IPS DF 6.9 (cell line): ENCODE measurements at regions not wholly inside any gene's neighbourhood (a gene's known extent, or its start where the extent isn't known, plus 50 kb on each side); places are given as distances from the start of the nearest gene placed in this dataset.

Source experiments
- DNase-seq: peaks from one replicate; pipeline ENCODE4 v3.0.0-alpha.2; 2013; ENCODE audit warnings: low read depth, low spot score
- H3K27ac ChIP-seq: one replicate; pipeline ENCODE4 v1.5.1; 2013; ENCODE audit warnings: low read length, control low read depth
- H3K27me3 ChIP-seq: 2 replicates; pipeline ENCODE4 v1.6.1; 2013; ENCODE audit warnings: mild to moderate bottlenecking, low read length; ENCODE audit not compliant: control insufficient read depth, insufficient read depth
- H3K36me3 ChIP-seq: 2 replicates; pipeline ENCODE4 v1.6.1; 2013; ENCODE audit warnings: low read length; ENCODE audit not compliant: control insufficient read depth, insufficient read depth
- H3K4me1 ChIP-seq: 2 replicates; pipeline ENCODE4 v1.6.1; 2013; ENCODE audit warnings: low read length; ENCODE audit not compliant: control insufficient read depth, insufficient read depth
- H3K4me3 ChIP-seq: 2 replicates; pipeline ENCODE4 v1.5.1; 2013; ENCODE audit warnings: mild to moderate bottlenecking, low read length
- H3K9me3 ChIP-seq: 2 replicates; pipeline ENCODE4 v1.6.1; 2013; ENCODE audit warnings: low read length, inconsistent platforms; ENCODE audit not compliant: control insufficient read depth, insufficient read depth
- WGBS: extraction: QIAGEN DNeasy Blood & Tissue Kit; methylation state at CpG from one replicate; pipeline ENCODE4 v1.1.7; 2013; ENCODE audit warnings: mixed read lengths, missing lambda C conversion rate; ENCODE audit not compliant: insufficient read length, insufficient coverage; 5-methylcytosine and 5-hydroxymethylcytosine counted together

DNA sequence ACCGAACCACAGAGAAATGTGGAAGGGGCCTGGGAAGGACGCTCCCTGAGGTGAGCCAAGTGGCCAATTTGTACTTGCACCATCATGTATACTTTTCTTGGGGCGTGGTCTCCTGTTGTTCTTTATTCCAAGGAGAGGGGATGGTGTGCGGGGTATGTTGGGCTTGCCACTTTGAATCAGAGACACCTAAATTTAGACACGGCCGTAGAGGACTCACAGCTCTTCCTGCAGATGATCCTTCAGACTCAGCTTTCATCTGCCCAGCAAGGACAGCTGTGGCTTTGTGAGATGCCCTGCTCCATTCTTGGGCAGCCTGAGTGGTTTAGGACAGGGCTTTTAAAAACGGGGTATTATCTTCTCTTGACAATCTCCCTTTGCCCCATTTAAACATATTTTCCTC lies 473.2 kb downstream of the REEP3 start:
- no peak for DNase-seq
- no peak overlapping the region for H3K27ac ChIP-seq
- H3K4me3 ChIP-seq, result no peak overlapping the region
- H3K4me1 ChIP-seq, result no peaks in the 10 kb centered on the region
- no peaks in the 10 kb centered on the region for H3K36me3 ChIP-seq
- WGBS, result no CpG with 5 or more reads among the region's 7 CpGs
- no peaks in the 10 kb centered on the region for H3K27me3 ChIP-seq
- peaks cover 2% of the 10 kb centered on the region; the same call in 1 of the 2 replicates for H3K9me3 ChIP-seq

DNA sequence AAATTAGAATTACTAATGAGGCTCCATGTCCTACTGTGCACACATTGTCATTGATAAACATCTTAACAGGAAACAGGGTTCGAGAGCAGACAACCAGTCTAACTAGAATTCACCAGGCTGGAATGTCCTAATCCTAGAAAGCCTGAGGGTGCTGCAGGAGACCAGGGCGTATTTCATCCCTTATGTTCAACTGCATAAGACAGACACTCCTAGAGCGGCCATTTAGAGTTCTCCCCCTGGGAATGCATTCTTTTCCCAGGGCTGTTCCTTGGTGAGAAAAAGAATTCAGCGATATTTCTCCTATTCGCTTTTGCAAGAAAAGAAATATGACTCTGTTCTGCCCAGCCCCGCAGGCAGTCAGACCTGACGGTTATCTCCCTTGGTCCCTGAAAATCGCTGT lies 486.0 kb downstream of the REEP3 start:
- Histone ChIP-seq H3K27ac (no peak overlapping the region), H3K36me3 (no peaks in the 10 kb centered on the region), H3K27me3 (no peaks in the 10 kb centered on the region), H3K4me1 (no peaks in the 10 kb centered on the region), H3K9me3 (no peaks in the 10 kb centered on the region; the same call in 1 of the 2 replicates), H3K4me3 (no peak overlapping the region)
- no peak for DNase-seq
- no CpG with 5 or more reads among the region's 8 CpGs for WGBS

GRCh38 chr10:64010711-64011110 lies 489.5 kb downstream of the REEP3 start:
- H3K4me3 ChIP-seq, result no peak overlapping the region
- DNase-seq, result no peak
- no peaks in the 10 kb centered on the region for H3K36me3 ChIP-seq
- H3K27me3 ChIP-seq, result no peaks in the 10 kb centered on the region
- no peaks in the 10 kb centered on the region for H3K4me1 ChIP-seq
- no peaks in the 10 kb centered on the region; the same call in 1 of the 2 replicates for H3K9me3 ChIP-seq
- no peak overlapping the region for H3K27ac ChIP-seq

DNA sequence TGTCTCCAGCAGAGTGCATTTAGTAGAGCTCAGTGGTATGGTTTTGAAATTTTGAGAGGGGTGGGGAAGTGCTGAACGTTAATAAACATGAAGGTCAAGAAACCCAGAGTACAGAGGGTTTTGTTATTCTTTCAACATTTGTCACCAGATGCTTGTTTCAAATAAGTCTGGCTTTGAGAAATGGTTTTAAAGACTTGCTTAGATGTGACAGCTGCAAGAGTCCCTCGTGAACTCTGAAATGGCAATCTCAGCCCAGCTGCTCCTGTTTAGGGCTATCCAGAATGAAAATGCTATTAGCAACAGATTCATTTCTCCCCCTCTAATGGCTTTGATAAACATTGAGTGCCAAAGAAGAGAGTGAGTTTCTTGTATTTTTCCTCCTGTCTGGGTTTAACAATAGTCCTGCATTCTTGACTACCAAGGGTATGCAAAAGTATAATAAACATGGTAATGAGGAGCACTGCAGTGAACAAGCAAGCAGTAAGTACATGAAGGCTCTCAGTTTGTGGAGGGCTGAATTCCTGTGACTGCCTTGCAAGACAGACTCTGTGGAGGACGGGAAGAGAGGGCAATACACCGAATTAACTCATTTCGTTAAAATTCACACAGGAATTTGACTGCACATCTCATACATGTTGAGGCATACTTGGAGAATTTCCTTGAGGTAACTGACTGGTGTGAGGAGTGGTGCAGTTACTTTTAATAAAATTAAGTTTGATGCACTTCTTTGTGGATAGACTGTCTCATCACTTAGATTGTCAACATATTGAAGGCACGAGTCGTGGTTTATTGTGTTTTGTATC lies 490.9 kb downstream of the REEP3 start:
- Histone ChIP-seq H3K27me3 (no peaks in the 10 kb centered on the region), H3K27ac (no peak overlapping the region), H3K36me3 (no peaks in the 10 kb centered on the region), H3K9me3 (no peaks in the 10 kb centered on the region), H3K4me3 (no peak overlapping the region), H3K4me1 (no peaks in the 10 kb centered on the region)
- no CpG with 5 or more reads among the region's 7 CpGs for WGBS
- no peak for DNase-seq

- no peaks in the 10 kb centered on the region for H3K9me3 ChIP-seq
Measured at GRCh38 chr10:64014281-64014680, 493.1 kb downstream of the REEP3 start.

DNA sequence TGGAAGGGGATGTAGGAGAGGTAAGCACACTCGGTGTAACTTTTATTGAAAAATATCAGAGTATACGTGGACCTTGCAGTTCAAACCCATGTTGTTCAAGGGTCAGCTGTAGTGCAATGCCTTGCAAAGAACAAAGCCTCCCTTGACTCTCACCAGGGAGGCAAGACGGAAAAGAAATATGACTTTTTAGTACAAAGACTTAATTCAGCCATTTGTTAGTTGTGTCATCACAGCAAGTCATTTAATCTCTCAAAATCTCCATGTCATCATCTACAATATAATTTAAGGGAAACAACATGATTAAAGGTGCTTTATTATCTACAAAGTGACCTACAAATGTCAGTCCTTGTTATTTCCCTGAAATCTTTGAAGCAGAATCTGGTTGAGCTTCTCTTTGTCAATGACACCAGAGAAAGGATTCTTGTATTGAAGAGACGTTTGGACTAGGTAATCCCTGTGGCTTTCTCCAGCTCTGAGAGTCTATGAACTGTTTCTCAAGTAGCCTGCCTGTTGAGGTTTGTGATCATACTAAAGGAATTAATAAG lies 502.8 kb downstream of the REEP3 start:
- Histone ChIP-seq H3K27ac (no peak overlapping the region), H3K27me3 (no peaks in the 10 kb centered on the region; the same call in 1 of the 2 replicates), H3K4me1 (no peaks in the 10 kb centered on the region), H3K4me3 (no peak overlapping the region), H3K36me3 (no peaks in the 10 kb centered on the region), H3K9me3 (no peaks in the 10 kb centered on the region)
- WGBS, result no CpG with 5 or more reads among the region's 4 CpGs
- DNase-seq, result no peak

More at GRCh38 chr10:64014281-64014680, 493.1 kb downstream of the REEP3 start:
- Histone ChIP-seq H3K27ac (no peak overlapping the region), H3K4me3 (no peak overlapping the region), H3K36me3 (no peaks in the 10 kb centered on the region), H3K4me1 (no peaks in the 10 kb centered on the region), H3K27me3 (no peaks in the 10 kb centered on the region)
- DNase-seq, result no peak
- WGBS, result no CpG with 5 or more reads among the region's 1 CpG

- WGBS, result no CpG with 5 or more reads among the region's 3 CpGs
- Histone ChIP-seq H3K36me3 (no peaks in the 10 kb centered on the region), H3K4me3 (no peak overlapping the region), H3K4me1 (no peaks in the 10 kb centered on the region), H3K27me3 (no peaks in the 10 kb centered on the region), H3K27ac (no peak overlapping the region), H3K9me3 (no peaks in the 10 kb centered on the region)
- DNase-seq, result no peak
Measured at GRCh38 chr10:64033711-64034110, 512.5 kb downstream of the REEP3 start.

- no peaks in the 10 kb centered on the region for H3K36me3 ChIP-seq
- no CpG with 5 or more reads among the region's 10 CpGs for WGBS
- no peak overlapping the region for H3K4me3 ChIP-seq
- H3K27ac ChIP-seq, result no peak overlapping the region
- H3K9me3 ChIP-seq, result no peaks in the 10 kb centered on the region
- DNase-seq, result no peak
- H3K27me3 ChIP-seq, result no peaks in the 10 kb centered on the region
- no peaks in the 10 kb centered on the region for H3K4me1 ChIP-seq
Measured at GRCh38 chr10:64036321-64036930, 515.2 kb downstream of the REEP3 start.

DNA sequence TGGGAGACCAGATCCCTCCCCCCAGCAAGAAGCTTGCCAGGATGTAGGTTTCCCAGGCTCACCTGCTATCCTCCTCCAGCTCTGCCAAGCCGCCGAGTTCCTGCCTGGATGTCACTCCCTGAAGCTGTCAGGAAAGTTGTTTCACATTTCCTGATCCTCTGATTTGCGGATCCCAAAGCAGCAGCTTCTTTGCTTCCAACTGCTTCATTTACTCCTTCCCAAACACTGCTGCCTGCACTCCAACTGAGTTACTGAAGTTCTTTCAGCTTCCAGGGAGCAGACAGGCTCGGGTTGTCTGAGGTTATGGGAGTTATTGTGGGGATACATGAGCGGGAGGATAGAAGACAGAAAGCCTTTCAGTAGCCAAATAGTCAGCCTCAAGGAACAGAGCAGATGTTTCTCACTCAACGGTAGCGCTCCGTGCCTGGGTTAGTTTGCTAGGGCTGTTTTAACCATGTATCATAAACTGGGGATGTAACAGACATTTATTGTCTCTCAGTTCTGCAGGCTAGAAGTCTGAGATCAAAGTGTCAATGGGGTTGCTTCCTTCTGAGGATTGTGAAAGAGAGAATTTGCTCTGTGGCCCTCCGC lies 516.0 kb downstream of the REEP3 start:
- H3K4me3 ChIP-seq, result no peak overlapping the region
- H3K27me3 ChIP-seq, result no peaks in the 10 kb centered on the region
- DNase-seq, result no peak
- no CpG with 5 or more reads among the region's 9 CpGs for WGBS
- H3K9me3 ChIP-seq, result no peaks in the 10 kb centered on the region
- no peaks in the 10 kb centered on the region for H3K36me3 ChIP-seq
- no peaks in the 10 kb centered on the region for H3K4me1 ChIP-seq
- H3K27ac ChIP-seq, result no peak overlapping the region

DNA sequence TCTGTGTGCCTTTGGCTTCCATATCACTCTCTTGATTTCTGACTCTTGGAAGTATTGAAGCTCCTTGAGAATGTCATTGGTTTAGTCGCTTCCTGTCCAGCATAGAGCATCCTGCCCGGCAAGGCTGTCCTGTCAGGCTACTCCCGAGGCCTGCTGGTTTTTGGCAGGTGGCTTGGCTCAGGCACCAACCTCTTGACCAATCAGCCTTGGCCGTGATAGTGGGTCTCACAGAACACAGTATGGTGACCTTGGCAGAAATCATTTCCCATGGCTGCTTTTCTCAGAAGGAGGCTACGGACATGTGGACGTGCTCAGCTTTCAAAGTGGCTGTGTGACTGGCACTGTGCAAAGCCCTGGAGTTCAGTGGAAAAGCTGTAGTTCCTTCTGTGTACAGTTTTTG lies 516.9 kb downstream of the REEP3 start:
- no peak overlapping the region for H3K27ac ChIP-seq
- DNase-seq, result no peak
- no peaks in the 10 kb centered on the region for H3K27me3 ChIP-seq
- H3K4me1 ChIP-seq, result no peaks in the 10 kb centered on the region
- no peak overlapping the region for H3K4me3 ChIP-seq
- H3K9me3 ChIP-seq, result no peaks in the 10 kb centered on the region
- no CpG with 5 or more reads among the region's 6 CpGs for WGBS
- no peaks in the 10 kb centered on the region for H3K36me3 ChIP-seq
